Pancreas (tissue), 10 donors: ENCODE measurements at regions not wholly inside any gene's neighbourhood (a gene's known extent, or its start where the extent isn't known, plus 50 kb on each side); places are given as distances from the start of the nearest gene placed in this dataset.

Source experiments
- ATAC-seq, 4 donors: fragments of 200-7000 bp; cut with Tn5 transposase; one replicate each; pipeline versions ENCODE4 v1.8.0 to v1.9.1; 2020; ENCODE audit warnings: mild to moderate bottlenecking in 4 of 4, moderate library complexity in 4 of 4
- DNase-seq, 6 donors: peaks; one replicate each; pipeline ENCODE4 v3.0.0-alpha.2; 2020
- FAIRE-seq: peaks from 2 replicates; lab custom pipeline; 2012; peaks lifted over from hg19 to GRCh38; lab: Jason Lieb, UNC
- H3K27ac ChIP-seq, 4 donors: fragments of 200-600 bp; sonication (generic); 1 replicate in 3 of 4; 2 replicates in 1 of 4; pipeline versions ENCODE4 v1.5.0 to v1.8.0; 2020
- H3K27me3 ChIP-seq, 4 donors: fragments of 200-600 bp; one replicate each; pipeline ENCODE4 v1.8.0; 2021
- H3K36me3 ChIP-seq, 3 donors: fragments of 200-600 bp; sonication (generic) in 1 of 3; one replicate each; pipeline versions ENCODE4 v1.5.0 to v1.8.0; 2020 to 2021
- H3K4me1 ChIP-seq, 3 donors: fragments of 200-600 bp; one replicate each; pipeline ENCODE4 v1.8.0; 2021
- H3K4me3 ChIP-seq, 4 donors: fragments of 200-600 bp; sonication (generic) in 2 of 4; one replicate each; pipeline versions ENCODE4 v1.5.0 to v1.8.0; 2020 to 2021
- H3K9me3 ChIP-seq, 4 donors: fragments of 200-600 bp; one replicate each; pipeline ENCODE4 v1.8.0; 2021
- CTCF ChIP-seq, 4 donors: fragments of 200-600 bp; sonication (generic) in 3 of 4; IDR thresholded peaks; one replicate each; pipeline versions ENCODE4 v1.5.0 to v1.8.0; 2021; ENCODE audit warnings: antibody characterized with exemption in 4 of 4
- WGBS, 2 donors: extraction: QIAGEN DNeasy Blood & Tissue Kit; methylation state at CpG; one replicate each; pipeline ENCODE4 v1.1.7; 2013; 5-methylcytosine and 5-hydroxymethylcytosine counted together
- intact Hi-C, 3 donors: fragments of 100-400 bp; cut with DNase I; formaldehyde crosslinking; loops; one replicate each; pipeline versions ENCODE4 v1.11.1 to v1.14.2; 2022
- donor health status: healthy with polysubstance abuse.
- donor health status: DM: no; HTN: no; CAD: no; lungs with moderate emphysema.
- donor health status: DM: no; HTN: no; CAD: no.
- donor health status: control.
- donor health status: control.
- donor health status: Bipolar disorder and iron deficiency.
- donor health status: DM: yes; HTN: yes; CAD: no.
- donor health status: DM: no; HTN: no; CAD: no.
- donor health status: DM: no; HTN: no; CAD: no.
- donor health status: DM: yes; HTN: yes; CAD: no.

GRCh38 chr6:140744659-140745320 is 1370.3 kb upstream of the CITED2 start:
- 57 to 73% methylated on average over 2 of the region's 2 CpGs for WGBS, 2 donors
- Histone ChIP-seq H3K9me3 (no peaks in the 10 kb centered on the region), H3K36me3 (no peaks in the 10 kb centered on the region), H3K4me1 (no peaks in the 10 kb centered on the region), H3K27ac (no peak overlapping the region), H3K4me3 (no peak overlapping the region), H3K27me3 (no peaks in the 10 kb centered on the region)
- peak in 2 of 4 donors; percentile 31 to 45 for ATAC-seq
- TF ChIP-seq CTCF (IDR thresholded peaks at IDR 0.05) = no peak
- FAIRE-seq = no peak
- intact Hi-C loops = no loop called here
- DNase-seq = no peak

- DNase-seq (no peak), ATAC-seq (no peak), FAIRE-seq (no peak)
- TF ChIP-seq CTCF (IDR thresholded peaks at IDR 0.05) = no peak
- no peaks in the 10 kb centered on the region for H3K4me1 ChIP-seq
- no peak overlapping the region for H3K27ac ChIP-seq
- H3K36me3 ChIP-seq = no peaks in the 10 kb centered on the region
- H3K4me3 ChIP-seq = no peak overlapping the region
- intact Hi-C loops = no loop called here
- no peaks in the 10 kb centered on the region for H3K27me3 ChIP-seq
- no peaks in the 10 kb centered on the region for H3K9me3 ChIP-seq
These were observed 1361.8 kb upstream of the CITED2 start for GRCh38 chr6:140736231-140736630.

GRCh38 chr6:140732991-140733390 is 1358.5 kb upstream of the CITED2 start:
- H3K4me3 ChIP-seq = no peak overlapping the region
- 50 to 56% methylated on average over 2 of the region's 2 CpGs for WGBS, 2 donors
- FAIRE-seq = no peak
- H3K36me3 ChIP-seq = no peaks in the 10 kb centered on the region
- no peaks in the 10 kb centered on the region for H3K4me1 ChIP-seq
- intact Hi-C loops = no loop called here
- H3K27ac ChIP-seq = no peak overlapping the region
- H3K27me3 ChIP-seq = no peaks in the 10 kb centered on the region
- no peak for TF ChIP-seq CTCF (IDR thresholded peaks at IDR 0.05)
- no peak for DNase-seq
- H3K9me3 ChIP-seq = no peaks in the 10 kb centered on the region
- ATAC-seq = no peak

GRCh38 chr6:140732155-140732554 is 1357.7 kb upstream of the CITED2 start:
- no peaks in the 10 kb centered on the region for H3K27me3 ChIP-seq
- no peak for DNase-seq
- ATAC-seq = no peak
- FAIRE-seq = no peak
- H3K4me1 ChIP-seq = no peaks in the 10 kb centered on the region
- no peaks in the 10 kb centered on the region for H3K9me3 ChIP-seq
- H3K36me3 ChIP-seq = no peaks in the 10 kb centered on the region
- WGBS, 2 donors = 66 to 78% methylated on average over 2 of the region's 2 CpGs
- intact Hi-C loops = no loop called here
- no peak overlapping the region for H3K27ac ChIP-seq
- H3K4me3 ChIP-seq = no peak overlapping the region
- no peak for TF ChIP-seq CTCF (IDR thresholded peaks at IDR 0.05)

GRCh38 chr6:140731741-140732140 is 1357.3 kb upstream of the CITED2 start:
- WGBS, 2 donors = 72% methylated on average over 3 of the region's 3 CpGs
- TF ChIP-seq CTCF (IDR thresholded peaks at IDR 0.05) = no peak
- Histone ChIP-seq H3K4me3 (no peak overlapping the region), H3K27me3 (no peaks in the 10 kb centered on the region), H3K4me1 (no peaks in the 10 kb centered on the region), H3K36me3 (no peaks in the 10 kb centered on the region), H3K9me3 (no peaks in the 10 kb centered on the region), H3K27ac (no peak overlapping the region)
- FAIRE-seq = no peak
- no peak for DNase-seq
- intact Hi-C loops = no loop called here
- ATAC-seq = no peak
